Neural progenitor cell (in vitro differentiated cells): ENCODE measurements at regions not wholly inside any gene's neighbourhood (a gene's known extent, or its start where the extent isn't known, plus 50 kb on each side); places are given as distances from the start of the nearest gene placed in this dataset.

Experiments
- DNase-seq: peaks from one replicate; pipeline ENCODE4 v3.0.0-alpha.2; 2016; ENCODE audit warnings: low spot score
- H2AFZ ChIP-seq: fragments of 200-600 bp; sonication (generic); replicated peaks from 2 replicates; pipeline ENCODE4 v1.6.1; 2016; ENCODE audit warnings: antibody characterized with exemption
- H3F3A ChIP-seq: fragments of 200-600 bp; sonication (generic); 2 replicates; pipeline ENCODE4 v1.6.1; 2016; ENCODE audit warnings: antibody characterized with exemption, low read depth
- H3K27ac ChIP-seq: fragments of 200-600 bp; sonication (generic); 2 replicates; pipeline ENCODE4 v1.5.1; 2016; ENCODE audit warnings: mild to moderate bottlenecking
- H3K27me3 ChIP-seq: fragments of 200-600 bp; sonication (generic); 2 replicates; pipeline ENCODE4 v1.6.1; 2016; ENCODE audit warnings: mild to moderate bottlenecking, moderate library complexity
- H3K36me3 ChIP-seq: fragments of 200-600 bp; sonication (generic); 2 replicates; pipeline ENCODE4 v1.5.1; 2016
- H3K4me1 ChIP-seq: fragments of 200-600 bp; sonication (generic); 2 replicates; pipeline ENCODE4 v1.6.1; 2016; ENCODE audit warnings: mixed run types
- H3K4me2 ChIP-seq: fragments of 200-600 bp; sonication (generic); 2 replicates; pipeline ENCODE4 v1.6.1; 2016
- H3K4me3 ChIP-seq: fragments of 200-600 bp; sonication (generic); 2 replicates; pipeline ENCODE4 v1.5.1; 2016
- H3K79me2 ChIP-seq: fragments of 200-600 bp; sonication (generic); 2 replicates; pipeline ENCODE4 v1.6.1; 2016; ENCODE audit warnings: low read depth
- H3K9ac ChIP-seq: fragments of 200-600 bp; sonication (generic); 2 replicates; pipeline ENCODE4 v1.6.1; 2016
- H3K9me3 ChIP-seq: fragments of 200-600 bp; sonication (generic); 2 replicates; pipeline ENCODE4 v1.5.1; 2016; ENCODE audit warnings: low read depth
- H4K20me1 ChIP-seq: fragments of 200-600 bp; sonication (generic); 2 replicates; pipeline ENCODE4 v1.6.1; 2016; ENCODE audit warnings: low read depth
- H3K27ac Mint-ChIP-seq: 3 replicates; pipeline ENCODE4 v1.8.0; 2021; ENCODE audit warnings: mixed read lengths
- H3K27me3 Mint-ChIP-seq: 2 replicates; pipeline ENCODE4 v1.8.0; 2022; ENCODE audit warnings: low read depth, mild to moderate bottlenecking, inconsistent platforms, moderate library complexity, mixed read lengths; ENCODE audit not compliant: insufficient read depth
- H3K36me3 Mint-ChIP-seq: 3 replicates; pipeline ENCODE4 v1.8.0; 2021; ENCODE audit warnings: mixed read lengths
- H3K4me1 Mint-ChIP-seq: 3 replicates; pipeline ENCODE4 v1.8.0; 2021; ENCODE audit warnings: mixed read lengths
- H3K4me3 Mint-ChIP-seq: 3 replicates; pipeline ENCODE4 v1.8.0; 2021; ENCODE audit warnings: mild to moderate bottlenecking, moderate library complexity, mixed read lengths
- H3K9me3 Mint-ChIP-seq: 3 replicates; pipeline ENCODE4 v1.8.0; 2020; ENCODE audit warnings: mixed read lengths
- CTCF ChIP-seq: fragments of 200-600 bp; sonication (generic); IDR thresholded peaks from 2 replicates; pipeline ENCODE4 v1.5.1; 2017; ENCODE audit warnings: antibody characterized with exemption, mild to moderate bottlenecking
- EZH2 ChIP-seq: fragments of 200-600 bp; sonication (generic); IDR thresholded peaks from 2 replicates; pipeline ENCODE4 v1.6.1; 2017; ENCODE audit warnings: antibody characterized with exemption, mild to moderate bottlenecking, moderate library complexity
- EZH2phosphoT487 ChIP-seq: fragments of 200-600 bp; sonication (generic); IDR thresholded peaks from 2 replicates; pipeline ENCODE4 v1.6.1; 2017; ENCODE audit warnings: antibody characterized with exemption

GRCh38 chr2:76450024-76450475, 739.3 kb upstream of the GCFC2 start:
- H2AFZ ChIP-seq = peak overlapping the region; percentile 19
- H3F3A ChIP-seq = no peaks in the 10 kb centered on the region
- no peaks in the 10 kb centered on the region for H3K36me3 ChIP-seq
- Mint-ChIP-seq H3K4me3 (no peak overlapping the region), H3K9me3 (no peaks in the 10 kb centered on the region), H3K36me3 (no peaks in the 10 kb centered on the region), H3K4me1 (peaks cover 6% of the 10 kb centered on the region), H3K27me3 (no peaks in the 10 kb centered on the region), H3K27ac (no peak overlapping the region)
- no peaks in the 10 kb centered on the region for H3K79me2 ChIP-seq
- no peaks in the 10 kb centered on the region for H4K20me1 ChIP-seq
- H3K4me3 ChIP-seq = no peak overlapping the region
- H3K27me3 ChIP-seq = no peaks in the 10 kb centered on the region
- H3K4me1 ChIP-seq = peaks cover 3% of the 10 kb centered on the region
- no peak overlapping the region for H3K27ac ChIP-seq
- no peak for DNase-seq
- no peaks in the 10 kb centered on the region for H3K9me3 ChIP-seq
- no peak for TF ChIP-seq EZH2
- no peak for TF ChIP-seq CTCF
- TF ChIP-seq EZH2phosphoT487 = no peak
- no peak overlapping the region for H3K4me2 ChIP-seq
- no peak overlapping the region for H3K9ac ChIP-seq

- H3K36me3 ChIP-seq = no peaks in the 10 kb centered on the region
- Mint-ChIP-seq H3K4me3 (no peak overlapping the region), H3K27ac (no peak overlapping the region), H3K27me3 (no peaks in the 10 kb centered on the region), H3K36me3 (peaks cover 2% of the 10 kb centered on the region), H3K4me1 (peaks cover 6% of the 10 kb centered on the region), H3K9me3 (peaks cover 2% of the 10 kb centered on the region)
- no peak overlapping the region for H3K4me3 ChIP-seq
- H3K79me2 ChIP-seq = no peaks in the 10 kb centered on the region
- no peaks in the 10 kb centered on the region for H3K27me3 ChIP-seq
- H3K9me3 ChIP-seq = no peaks in the 10 kb centered on the region
- no peaks in the 10 kb centered on the region for H4K20me1 ChIP-seq
- no peaks in the 10 kb centered on the region for H3F3A ChIP-seq
- H2AFZ ChIP-seq = no peak overlapping the region
- TF ChIP-seq CTCF (no peak), EZH2phosphoT487 (no peak), EZH2 (no peak)
- H3K4me1 ChIP-seq = peaks cover 3% of the 10 kb centered on the region
- H3K27ac ChIP-seq = no peak overlapping the region
- no peak overlapping the region for H3K4me2 ChIP-seq
- H3K9ac ChIP-seq = no peak overlapping the region
- DNase-seq = no peak
Observed at GRCh38 chr2:76448956-76449355, 738.2 kb upstream of the GCFC2 start.

GRCh38 chr2:76447294-76447693, 736.6 kb upstream of the GCFC2 start:
- Mint-ChIP-seq H3K4me1 (peaks cover 6% of the 10 kb centered on the region), H3K4me3 (no peak overlapping the region), H3K36me3 (peaks cover 2% of the 10 kb centered on the region), H3K9me3 (peaks cover 6% of the 10 kb centered on the region), H3K27ac (no peak overlapping the region), H3K27me3 (no peaks in the 10 kb centered on the region)
- Histone ChIP-seq H3K27ac (no peak overlapping the region), H3K9ac (no peak overlapping the region), H3K36me3 (no peaks in the 10 kb centered on the region), H3K4me2 (no peak overlapping the region), H3K79me2 (no peaks in the 10 kb centered on the region), H3K4me1 (peaks cover 3% of the 10 kb centered on the region), H3K4me3 (no peak overlapping the region), H2AFZ (peak overlapping the region; percentile 40), H3K9me3 (no peaks in the 10 kb centered on the region), H3K27me3 (no peaks in the 10 kb centered on the region), H4K20me1 (no peaks in the 10 kb centered on the region), H3F3A (no peaks in the 10 kb centered on the region)
- no peak for DNase-seq
- TF ChIP-seq EZH2 (no peak), EZH2phosphoT487 (no peak), CTCF (no peak)
